C4-2B (cell line): ENCODE measurements at regions not wholly inside any gene's neighbourhood (a gene's known extent, or its start where the extent isn't known, plus 50 kb on each side); places are given as distances from the start of the nearest gene placed in this dataset.

Experiments
- H3K27ac ChIP-seq: fragments of 450-650 bp; 2 replicates; pipeline ENCODE4 v1.5.1; 2017
- ZFX ChIP-seq: fragments of 450-650 bp; IDR thresholded peaks from 2 replicates; pipeline ENCODE4 v1.6.1; 2017
- TF ChIP-seq, protein P1 (sequence below): fragments of 450-650 bp; conservative IDR thresholded peaks from 2 replicates; pipeline ENCODE4 v1.5.1; 2017; ENCODE audit warnings: mild to moderate bottlenecking

DNA sequence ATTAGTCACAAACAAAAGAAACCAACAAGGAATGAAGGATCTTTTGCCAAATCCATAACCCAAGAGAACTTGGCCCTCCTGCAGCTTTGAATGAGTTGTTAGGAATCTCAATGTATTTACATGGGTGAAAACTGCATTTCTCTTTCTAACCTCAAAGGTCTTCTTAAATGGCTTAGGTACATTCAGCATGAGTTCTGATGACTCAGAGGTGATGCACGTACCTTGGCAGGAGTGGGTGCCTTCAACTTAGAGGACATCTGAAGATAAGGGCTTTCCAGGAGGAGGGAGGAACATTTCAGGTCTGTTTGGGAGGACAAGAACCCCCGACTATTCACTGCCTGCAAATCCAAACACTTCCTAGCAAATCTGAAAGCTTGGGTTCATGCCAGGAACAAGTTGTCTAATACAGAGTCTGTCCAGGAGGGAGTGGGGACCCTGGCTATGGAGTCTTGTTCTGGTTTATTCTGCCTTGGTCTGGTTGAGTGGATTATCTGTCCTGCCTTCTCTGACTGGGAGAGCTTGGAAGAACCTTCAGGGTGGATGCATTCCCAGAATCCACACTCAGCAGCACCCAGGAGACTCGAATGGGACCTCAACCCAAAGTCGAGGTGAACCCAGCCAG, 65.7 kb downstream of the IRX2 start:
- no peak for TF ChIP-seq ZFX
- TF ChIP-seq, protein P1, sequence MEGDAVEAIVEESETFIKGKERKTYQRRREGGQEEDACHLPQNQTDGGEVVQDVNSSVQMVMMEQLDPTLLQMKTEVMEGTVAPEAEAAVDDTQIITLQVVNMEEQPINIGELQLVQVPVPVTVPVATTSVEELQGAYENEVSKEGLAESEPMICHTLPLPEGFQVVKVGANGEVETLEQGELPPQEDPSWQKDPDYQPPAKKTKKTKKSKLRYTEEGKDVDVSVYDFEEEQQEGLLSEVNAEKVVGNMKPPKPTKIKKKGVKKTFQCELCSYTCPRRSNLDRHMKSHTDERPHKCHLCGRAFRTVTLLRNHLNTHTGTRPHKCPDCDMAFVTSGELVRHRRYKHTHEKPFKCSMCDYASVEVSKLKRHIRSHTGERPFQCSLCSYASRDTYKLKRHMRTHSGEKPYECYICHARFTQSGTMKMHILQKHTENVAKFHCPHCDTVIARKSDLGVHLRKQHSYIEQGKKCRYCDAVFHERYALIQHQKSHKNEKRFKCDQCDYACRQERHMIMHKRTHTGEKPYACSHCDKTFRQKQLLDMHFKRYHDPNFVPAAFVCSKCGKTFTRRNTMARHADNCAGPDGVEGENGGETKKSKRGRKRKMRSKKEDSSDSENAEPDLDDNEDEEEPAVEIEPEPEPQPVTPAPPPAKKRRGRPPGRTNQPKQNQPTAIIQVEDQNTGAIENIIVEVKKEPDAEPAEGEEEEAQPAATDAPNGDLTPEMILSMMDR, result no peak
- no peak overlapping the region for H3K27ac ChIP-seq

DNA sequence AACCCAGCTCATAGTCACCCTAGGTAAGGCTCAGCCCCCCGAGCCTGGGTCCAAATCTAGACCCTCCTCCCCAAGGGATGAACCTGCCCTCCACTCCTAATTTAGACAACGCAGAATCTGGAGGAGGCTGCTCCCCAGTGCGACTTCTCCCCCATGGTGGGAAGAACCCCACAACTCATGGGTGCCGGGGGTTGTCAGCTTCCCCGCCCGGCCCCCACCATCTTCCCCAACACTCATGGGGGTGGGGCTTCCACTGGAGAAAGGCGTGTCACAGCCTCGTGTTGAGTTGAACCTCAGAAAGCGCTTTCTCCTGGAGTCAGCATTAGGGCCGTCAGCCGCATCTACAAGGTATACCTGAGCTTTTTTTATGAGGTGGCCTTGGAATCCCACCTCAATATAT, 66.9 kb downstream of the IRX2 start:
- TF ChIP-seq, protein P1, result no peak
- TF ChIP-seq ZFX, result no peak
- H3K27ac ChIP-seq, result no peak overlapping the region

DNA sequence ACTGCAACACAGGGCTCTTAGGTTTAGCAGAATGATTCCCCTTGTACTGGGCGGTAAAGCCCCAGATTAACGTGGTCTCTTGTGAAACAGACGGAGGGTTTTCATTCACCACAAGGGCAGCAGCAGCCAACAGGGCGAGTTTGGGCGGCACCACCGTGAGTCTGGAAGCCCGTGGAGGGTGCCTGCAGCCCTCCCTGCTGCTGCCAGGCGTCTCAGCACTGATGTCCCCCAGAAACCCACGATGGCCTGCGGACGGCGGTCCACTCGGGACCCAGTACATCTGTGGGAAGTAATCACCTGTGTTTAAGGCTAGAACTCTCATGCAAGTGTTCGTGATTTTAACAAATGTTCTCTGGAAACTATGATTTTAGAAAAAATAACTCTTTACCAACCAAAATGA, 67.8 kb downstream of the IRX2 start:
- TF ChIP-seq, protein P1, result no peak
- TF ChIP-seq ZFX, result no peak

DNA sequence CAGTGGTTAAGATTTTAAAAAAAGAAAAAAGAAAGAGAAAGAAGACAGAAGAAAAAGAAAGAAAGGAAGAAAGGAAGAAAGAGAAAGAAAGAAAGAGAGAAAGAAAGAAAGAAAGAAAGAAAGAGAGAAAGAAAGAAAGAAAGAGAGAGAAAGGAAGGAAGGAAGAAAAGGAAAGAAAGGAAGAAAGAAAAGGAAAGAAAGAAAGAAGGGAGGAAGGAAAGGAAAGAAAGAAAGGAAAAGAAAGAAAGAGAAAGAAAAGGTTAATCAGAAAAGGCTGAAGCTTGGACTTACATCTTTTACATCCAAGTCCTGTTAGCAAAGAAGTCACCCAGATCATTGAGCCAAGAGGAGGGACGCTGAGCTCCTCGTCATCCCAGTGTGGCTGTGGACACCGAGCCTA, 70.0 kb downstream of the IRX2 start:
- no peak overlapping the region for H3K27ac ChIP-seq
- TF ChIP-seq, protein P1, result no peak
- TF ChIP-seq ZFX, result no peak

More for the DNA sequence above, 67.8 kb downstream of the IRX2 start:
- no peak overlapping the region for H3K27ac ChIP-seq

DNA sequence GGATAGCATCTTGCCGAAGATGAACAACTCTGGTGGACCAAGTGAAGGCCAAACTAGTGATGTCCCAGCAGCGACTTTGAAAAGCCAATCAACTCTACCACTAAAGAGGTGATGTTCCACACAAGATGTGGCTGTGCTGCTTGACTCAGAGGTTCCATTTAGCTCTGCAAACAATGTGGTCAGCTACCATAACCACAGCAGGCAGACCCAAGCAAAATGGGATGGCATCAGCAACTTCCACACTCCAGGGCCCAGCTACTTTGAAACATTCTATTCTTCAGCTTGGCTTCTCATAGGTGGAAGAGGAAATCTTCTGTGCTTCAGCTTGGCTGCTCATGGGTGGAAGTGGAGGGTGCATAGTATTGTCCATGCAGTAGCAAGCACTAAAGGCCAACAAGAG, 70.5 kb downstream of the IRX2 start:
- no peak for TF ChIP-seq ZFX
- TF ChIP-seq, protein P1, result no peak
- no peak overlapping the region for H3K27ac ChIP-seq

DNA sequence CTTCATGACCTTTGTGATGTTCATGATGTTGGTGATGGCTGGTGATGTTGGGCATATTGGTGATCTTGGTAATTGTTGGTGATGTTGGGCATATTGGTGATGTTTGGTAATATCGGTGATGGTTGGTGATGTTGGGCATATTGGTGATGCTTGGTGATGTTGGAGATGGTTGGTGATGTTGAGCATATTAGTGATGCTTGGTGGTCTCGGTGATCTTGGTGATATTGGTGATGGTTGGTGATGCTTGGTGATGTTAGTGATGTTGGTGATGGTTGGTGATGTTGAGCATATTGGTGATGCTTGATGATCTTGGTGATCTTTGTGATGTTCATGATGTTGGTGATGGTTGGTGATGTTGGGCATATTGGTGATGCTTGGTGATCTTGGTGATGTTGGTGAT, 73.8 kb downstream of the IRX2 start:
- H3K27ac ChIP-seq, result no peak overlapping the region
- TF ChIP-seq, protein P1, result no peak
- TF ChIP-seq ZFX, result no peak

DNA sequence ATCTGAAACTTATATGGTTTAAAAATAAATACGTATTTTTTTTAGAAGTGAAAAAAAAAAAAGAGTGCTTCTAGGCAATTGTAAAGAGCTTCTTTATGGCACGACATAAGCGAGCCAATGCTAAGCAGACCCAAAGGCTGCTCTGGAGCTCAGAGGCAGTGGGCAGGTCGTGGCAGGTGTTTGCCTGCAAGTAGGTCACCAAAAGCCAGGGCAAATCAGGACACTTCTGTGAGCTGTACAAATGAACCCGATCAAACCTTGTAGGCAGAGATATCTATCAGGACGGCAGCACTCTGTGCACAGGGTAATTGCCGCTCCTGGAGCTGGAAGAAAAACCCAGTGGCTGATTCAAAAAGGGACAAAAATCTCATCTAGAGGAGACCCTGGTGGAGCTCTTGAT, 75.9 kb downstream of the IRX2 start:
- no peak overlapping the region for H3K27ac ChIP-seq
- TF ChIP-seq, protein P1, result no peak
